Muscle layer of duodenum (tissue), 2 donors: ENCODE measurements at regions not wholly inside any gene's neighbourhood (a gene's known extent, or its start where the extent isn't known, plus 50 kb on each side); places are given as distances from the start of the nearest gene placed in this dataset.
"Not testable (repeated sequence)": the region's sequence is repeated elsewhere in the genome, so short reads cannot be mapped to it uniquely, and the experiment has no call there.

Experiments
- H3K27ac ChIP-seq: one replicate; pipeline ENCODE4 v1.7.0; 2013; ENCODE audit warnings: mild to moderate bottlenecking, low read length
- H3K27me3 ChIP-seq: one replicate; pipeline ENCODE4 v1.7.0; 2013; ENCODE audit warnings: low read depth, mild to moderate bottlenecking, control low read depth, low read length
- H3K36me3 ChIP-seq, 2 donors: one replicate each; pipeline ENCODE4 v1.7.0; 2013; ENCODE audit warnings: low read length in 2 of 2, control low read depth in 1 of 2, mild to moderate bottlenecking in 1 of 2; ENCODE audit not compliant: insufficient read depth in 2 of 2, control insufficient read depth in 1 of 2
- H3K4me1 ChIP-seq, 2 donors: one replicate each; pipeline ENCODE4 v1.7.0; 2013; ENCODE audit warnings: low read length in 2 of 2, mild to moderate bottlenecking in 2 of 2, control low read depth in 1 of 2, moderate library complexity in 1 of 2; ENCODE audit not compliant: insufficient read depth in 2 of 2, control insufficient read depth in 1 of 2
- H3K4me3 ChIP-seq, 2 donors: one replicate each; pipeline ENCODE4 v1.7.0; 2013; ENCODE audit warnings: low read length in 2 of 2, low read depth in 1 of 2, mild to moderate bottlenecking in 1 of 2
- H3K9me3 ChIP-seq, 2 donors: one replicate each; pipeline ENCODE4 v1.7.0; 2013; ENCODE audit warnings: low read length in 2 of 2, control low read depth in 1 of 2, mild to moderate bottlenecking in 1 of 2; ENCODE audit not compliant: control insufficient read depth in 1 of 2
- donor health status: healthy.

- Histone ChIP-seq H3K4me3 (no peak overlapping the region), H3K9me3 (no peaks in the 10 kb centered on the region), H3K27me3 (no peaks in the 10 kb centered on the region), H3K4me1 (no peaks in the 10 kb centered on the region), H3K27ac (no peak overlapping the region), H3K36me3 (no peaks in the 10 kb centered on the region)
Observed at GRCh38 chr5:87599778-87600177, 187.0 kb upstream of the CCNH start.

GRCh38 chr5:87598460-87598859 lies 185.7 kb upstream of the CCNH start:
- H3K36me3 ChIP-seq, result no peaks in the 10 kb centered on the region
- H3K4me1 ChIP-seq, result no peaks in the 10 kb centered on the region
- H3K4me3 ChIP-seq, result no peak overlapping the region
- no peaks in the 10 kb centered on the region for H3K27me3 ChIP-seq
- H3K27ac ChIP-seq, result no peak overlapping the region
- H3K9me3 ChIP-seq, result no peaks in the 10 kb centered on the region

- no peaks in the 10 kb centered on the region for H3K27me3 ChIP-seq
- no peaks in the 10 kb centered on the region for H3K4me1 ChIP-seq
- no peaks in the 10 kb centered on the region for H3K36me3 ChIP-seq
- no peaks in the 10 kb centered on the region for H3K9me3 ChIP-seq
- no peak overlapping the region for H3K4me3 ChIP-seq
- no peak overlapping the region for H3K27ac ChIP-seq
Observed at GRCh38 chr5:87594566-87594965, 181.8 kb upstream of the CCNH start.

GRCh38 chr5:87589587-87589986 lies 176.9 kb upstream of the CCNH start:
- no peaks in the 10 kb centered on the region for H3K4me1 ChIP-seq
- H3K9me3 ChIP-seq, result no peaks in the 10 kb centered on the region
- no peaks in the 10 kb centered on the region for H3K27me3 ChIP-seq
- no peak overlapping the region for H3K4me3 ChIP-seq
- no peak overlapping the region for H3K27ac ChIP-seq
- H3K36me3 ChIP-seq, result no peaks in the 10 kb centered on the region

GRCh38 chr5:87588316-87588715 lies 175.6 kb upstream of the CCNH start:
- no peaks in the 10 kb centered on the region for H3K9me3 ChIP-seq
- H3K27me3 ChIP-seq, result no peaks in the 10 kb centered on the region
- H3K27ac ChIP-seq, result no peak overlapping the region
- no peaks in the 10 kb centered on the region for H3K36me3 ChIP-seq
- H3K4me1 ChIP-seq, result no peaks in the 10 kb centered on the region
- H3K4me3 ChIP-seq, result no peak overlapping the region

- not testable (repeated sequence) for H3K9me3 ChIP-seq, H3K27ac ChIP-seq, H3K4me1 ChIP-seq, H3K4me3 ChIP-seq, H3K27me3 ChIP-seq, H3K36me3 ChIP-seq
Observed at GRCh38 chr5:87583704-87584103, 171.0 kb upstream of the CCNH start.

- Histone ChIP-seq H3K36me3 (no peaks in the 10 kb centered on the region), H3K27me3 (no peaks in the 10 kb centered on the region), H3K27ac (no peak overlapping the region), H3K9me3 (no peaks in the 10 kb centered on the region), H3K4me3 (no peak overlapping the region), H3K4me1 (no peaks in the 10 kb centered on the region)
Observed at GRCh38 chr5:87582149-87582548, 169.4 kb upstream of the CCNH start.

- Histone ChIP-seq H3K36me3 (no peaks in the 10 kb centered on the region), H3K27me3 (no peaks in the 10 kb centered on the region), H3K4me3 (no peak overlapping the region), H3K27ac (no peak overlapping the region), H3K9me3 (no peaks in the 10 kb centered on the region), H3K4me1 (no peaks in the 10 kb centered on the region)
Observed at GRCh38 chr5:87581661-87582060, 168.9 kb upstream of the CCNH start.

- H3K9me3 ChIP-seq, result no peaks in the 10 kb centered on the region
- no peak overlapping the region for H3K4me3 ChIP-seq
- H3K36me3 ChIP-seq, result no peaks in the 10 kb centered on the region
- H3K27me3 ChIP-seq, result no peaks in the 10 kb centered on the region
- no peak overlapping the region for H3K27ac ChIP-seq
- no peaks in the 10 kb centered on the region for H3K4me1 ChIP-seq
Observed at GRCh38 chr5:87579678-87580077, 166.9 kb upstream of the CCNH start.

GRCh38 chr5:87576867-87577266 lies 164.1 kb upstream of the CCNH start:
- Histone ChIP-seq H3K4me1 (no peaks in the 10 kb centered on the region), H3K4me3 (no peak overlapping the region), H3K9me3 (no peaks in the 10 kb centered on the region), H3K36me3 (no peaks in the 10 kb centered on the region), H3K27ac (no peak overlapping the region), H3K27me3 (no peaks in the 10 kb centered on the region)

- H3K27ac ChIP-seq, H3K27me3 ChIP-seq, H3K36me3 ChIP-seq, H3K4me1 ChIP-seq, H3K4me3 ChIP-seq, H3K9me3 ChIP-seq: not testable (repeated sequence)
Observed at GRCh38 chr5:87576306-87576705, 163.6 kb upstream of the CCNH start.

GRCh38 chr5:87574106-87574505 lies 161.4 kb upstream of the CCNH start:
- no peaks in the 10 kb centered on the region for H3K36me3 ChIP-seq
- H3K9me3 ChIP-seq, result no peaks in the 10 kb centered on the region
- no peak overlapping the region for H3K27ac ChIP-seq
- no peaks in the 10 kb centered on the region for H3K4me1 ChIP-seq
- H3K27me3 ChIP-seq, result no peaks in the 10 kb centered on the region
- no peak overlapping the region for H3K4me3 ChIP-seq
